ENCODE measurements at regions not wholly inside any gene's neighbourhood (a gene's known extent, or its start where the extent isn't known, plus 50 kb on each side); places are given as distances from the start of the nearest gene placed in this dataset.

- no peak for TF ChIP-seq SMC3 (conservative IDR thresholded peaks at IDR 0.05; ENCODE audit: insufficient read depth, low read depth, low read length)
- TF ChIP-seq SNIP1 (IDR thresholded peaks at IDR 0.05; ENCODE audit: low read depth), result no peak
- no peak for TF ChIP-seq NBN (IDR thresholded peaks at IDR 0.05; ENCODE audit: low read depth)
- TF ChIP-seq DEAF1 (CRISPR knock-in tag; IDR thresholded peaks at IDR 0.05), result no peak
- TF ChIP-seq RBM25 (IDR thresholded peaks at IDR 0.05; ENCODE audit: low read depth, low read length, severe bottlenecking), result no peak
- TF ChIP-seq, protein P1, sequence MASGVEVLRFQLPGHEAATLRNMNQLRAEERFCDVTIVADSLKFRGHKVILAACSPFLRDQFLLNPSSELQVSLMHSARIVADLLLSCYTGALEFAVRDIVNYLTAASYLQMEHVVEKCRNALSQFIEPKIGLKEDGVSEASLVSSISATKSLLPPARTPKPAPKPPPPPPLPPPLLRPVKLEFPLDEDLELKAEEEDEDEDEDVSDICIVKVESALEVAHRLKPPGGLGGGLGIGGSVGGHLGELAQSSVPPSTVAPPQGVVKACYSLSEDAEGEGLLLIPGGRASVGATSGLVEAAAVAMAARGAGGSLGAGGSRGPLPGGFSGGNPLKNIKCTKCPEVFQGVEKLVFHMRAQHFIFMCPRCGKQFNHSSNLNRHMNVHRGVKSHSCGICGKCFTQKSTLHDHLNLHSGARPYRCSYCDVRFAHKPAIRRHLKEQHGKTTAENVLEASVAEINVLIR (CRISPR knock-in tag; IDR thresholded peaks at IDR 0.05), result 0 out of 2 replicates have a peak, but pooled peaks have one; percentile 44
- TF ChIP-seq TAF15 (IDR thresholded peaks at IDR 0.05; ENCODE audit: low read depth, low read length), result no peak
- peak; percentile 8 for TF ChIP-seq NFYB (IDR thresholded peaks at IDR 0.05; ENCODE audit: extremely low read depth, insufficient read length)
- TF ChIP-seq, protein P2, sequence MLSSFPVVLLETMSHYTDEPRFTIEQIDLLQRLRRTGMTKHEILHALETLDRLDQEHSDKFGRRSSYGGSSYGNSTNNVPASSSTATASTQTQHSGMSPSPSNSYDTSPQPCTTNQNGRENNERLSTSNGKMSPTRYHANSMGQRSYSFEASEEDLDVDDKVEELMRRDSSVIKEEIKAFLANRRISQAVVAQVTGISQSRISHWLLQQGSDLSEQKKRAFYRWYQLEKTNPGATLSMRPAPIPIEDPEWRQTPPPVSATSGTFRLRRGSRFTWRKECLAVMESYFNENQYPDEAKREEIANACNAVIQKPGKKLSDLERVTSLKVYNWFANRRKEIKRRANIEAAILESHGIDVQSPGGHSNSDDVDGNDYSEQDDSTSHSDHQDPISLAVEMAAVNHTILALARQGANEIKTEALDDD (IDR thresholded peaks at IDR 0.05), result no peak
- no peak for TF ChIP-seq TEAD4 (IDR thresholded peaks at IDR 0.05; ENCODE audit: low read length)
- TF ChIP-seq TEAD4 (CRISPR knock-in tag; IDR thresholded peaks at IDR 0.05; ENCODE audit: borderline replicate concordance), result no peak
- TF ChIP-seq, protein P3, sequence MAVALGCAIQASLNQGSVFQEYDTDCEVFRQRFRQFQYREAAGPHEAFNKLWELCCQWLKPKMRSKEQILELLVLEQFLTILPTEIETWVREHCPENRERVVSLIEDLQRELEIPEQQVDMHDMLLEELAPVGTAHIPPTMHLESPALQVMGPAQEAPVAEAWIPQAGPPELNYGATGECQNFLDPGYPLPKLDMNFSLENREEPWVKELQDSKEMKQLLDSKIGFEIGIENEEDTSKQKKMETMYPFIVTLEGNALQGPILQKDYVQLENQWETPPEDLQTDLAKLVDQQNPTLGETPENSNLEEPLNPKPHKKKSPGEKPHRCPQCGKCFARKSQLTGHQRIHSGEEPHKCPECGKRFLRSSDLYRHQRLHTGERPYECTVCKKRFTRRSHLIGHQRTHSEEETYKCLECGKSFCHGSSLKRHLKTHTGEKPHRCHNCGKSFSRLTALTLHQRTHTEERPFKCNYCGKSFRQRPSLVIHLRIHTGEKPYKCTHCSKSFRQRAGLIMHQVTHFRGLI (CRISPR knock-in tag; IDR thresholded peaks at IDR 0.05), result no peak
- TF ChIP-seq NCOA2 (IDR thresholded peaks at IDR 0.05; ENCODE audit: partially characterized antibody in 2 of 2), result no peak
- peak; percentile 59 for TF ChIP-seq RFX1 (IDR thresholded peaks at IDR 0.05)
- no peak for TF ChIP-seq ATF1 (CRISPR knock-in tag; IDR thresholded peaks at IDR 0.05)
- peak; percentile 90 for TF ChIP-seq ATF1 (tag; IDR thresholded peaks at IDR 0.05)
- TF ChIP-seq SOX6 (IDR thresholded peaks at IDR 0.05), result no peak
- no peak for TF ChIP-seq HDAC2 (IDR thresholded peaks at IDR 0.05)
- TF ChIP-seq, protein P4, sequence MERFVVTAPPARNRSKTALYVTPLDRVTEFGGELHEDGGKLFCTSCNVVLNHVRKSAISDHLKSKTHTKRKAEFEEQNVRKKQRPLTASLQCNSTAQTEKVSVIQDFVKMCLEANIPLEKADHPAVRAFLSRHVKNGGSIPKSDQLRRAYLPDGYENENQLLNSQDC (CRISPR knock-in tag; IDR thresholded peaks at IDR 0.05), result no peak
These were observed 73.7 kb upstream of the DNAJC10 start (continued) for GRCh38 chr2:182642328-182642727.

Measured in K562 (cell line).